ENCODE measurements at regions not wholly inside any gene's neighbourhood (a gene's known extent, or its start where the extent isn't known, plus 50 kb on each side); places are given as distances from the start of the nearest gene placed in this dataset.

DNA sequence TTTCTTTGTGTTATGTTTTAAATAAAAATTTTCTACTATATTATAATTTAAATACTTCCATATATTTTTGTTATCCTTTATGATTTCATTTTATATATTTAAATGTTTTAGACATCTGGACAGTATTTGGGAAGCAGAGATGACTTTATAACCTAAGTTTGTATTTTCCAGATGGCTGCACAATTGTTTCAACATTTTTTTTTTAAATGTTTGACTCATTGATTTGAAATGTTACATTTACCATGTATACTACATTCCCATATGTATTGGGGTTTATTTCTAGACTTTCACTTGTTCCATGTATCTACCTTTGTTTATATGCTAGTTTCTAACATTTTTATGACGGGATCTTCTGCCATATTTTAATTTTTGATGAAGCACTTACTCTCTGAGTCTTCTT lies 766.5 kb downstream of the METTL15 start:
- Mint-ChIP-seq H3K4me3 (no peak overlapping the region), H3K4me1 (ENCODE audit: low read depth) (no peaks in the 10 kb centered on the region), H3K36me3 (no peaks in the 10 kb centered on the region), H3K9me3 (peaks cover 7% of the 10 kb centered on the region), H3K27me3 (no peaks in the 10 kb centered on the region), H3K27ac (no peak overlapping the region)
- ChIA-PET CTCF (no interaction called here), POLR2A (no interaction called here)
- intact Hi-C loops (cut with micrococcal nuclease): no loop called here
- DNase-seq: no peak

DNA sequence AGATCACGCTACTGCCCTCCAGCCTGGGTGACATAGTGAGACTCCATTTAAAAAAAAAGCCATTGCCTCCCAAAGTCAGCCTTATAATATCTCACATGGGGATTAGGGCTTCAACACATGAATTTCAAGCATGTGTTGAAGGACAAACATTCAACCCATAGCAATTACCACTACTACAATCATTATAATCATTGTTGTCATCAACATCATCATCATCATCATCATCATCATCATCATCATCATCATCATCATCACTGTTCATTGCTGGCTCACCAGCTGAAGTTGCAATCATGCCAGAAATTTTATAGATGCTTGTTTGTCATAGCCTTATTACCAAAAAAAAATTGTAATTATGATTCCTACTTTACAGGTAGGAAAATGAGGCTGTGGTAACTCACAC lies 762.9 kb downstream of the METTL15 start:
- H3K9me3 Mint-ChIP-seq: peaks cover 12% of the 10 kb centered on the region
- DNase-seq: no peak
- no peaks in the 10 kb centered on the region for H3K27me3 Mint-ChIP-seq
- no peaks in the 10 kb centered on the region for H3K4me1 Mint-ChIP-seq (ENCODE audit: low read depth)
- CTCF ChIA-PET: no interaction called here
- H3K27ac Mint-ChIP-seq: no peak overlapping the region
- no peaks in the 10 kb centered on the region for H3K36me3 Mint-ChIP-seq
- intact Hi-C loops (cut with micrococcal nuclease): no loop called here
- POLR2A ChIA-PET: no interaction called here
- H3K4me3 Mint-ChIP-seq: no peak overlapping the region

DNA sequence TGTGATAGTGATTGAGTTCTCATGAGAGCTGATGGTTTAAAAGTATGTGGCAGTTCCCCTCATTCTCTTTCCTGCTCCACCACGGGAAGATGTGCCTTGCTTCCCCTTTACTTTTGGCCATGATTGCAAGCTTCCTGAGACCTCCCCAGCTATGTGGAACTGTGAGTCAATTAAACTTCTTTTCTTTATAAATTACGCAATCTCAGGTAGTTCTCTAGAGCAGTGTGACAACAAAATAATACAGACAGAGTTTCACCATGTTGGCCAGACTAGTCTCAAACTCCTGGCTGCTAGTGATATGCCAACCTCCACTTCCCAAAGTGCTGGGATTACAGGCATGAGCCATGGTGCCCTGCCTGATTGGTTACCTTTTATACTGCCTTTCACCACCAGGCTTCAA lies 755.2 kb downstream of the METTL15 start:
- no peaks in the 10 kb centered on the region for H3K4me1 Mint-ChIP-seq (ENCODE audit: low read depth)
- H3K36me3 Mint-ChIP-seq: no peaks in the 10 kb centered on the region
- no peak for DNase-seq
- no peak overlapping the region for H3K4me3 Mint-ChIP-seq
- no peak overlapping the region for H3K27ac Mint-ChIP-seq
- ChIA-PET CTCF (no interaction called here), POLR2A (no interaction called here)
- H3K27me3 Mint-ChIP-seq: no peaks in the 10 kb centered on the region
- peaks cover 19% of the 10 kb centered on the region for H3K9me3 Mint-ChIP-seq
- intact Hi-C loops (cut with micrococcal nuclease): no loop called here

DNA sequence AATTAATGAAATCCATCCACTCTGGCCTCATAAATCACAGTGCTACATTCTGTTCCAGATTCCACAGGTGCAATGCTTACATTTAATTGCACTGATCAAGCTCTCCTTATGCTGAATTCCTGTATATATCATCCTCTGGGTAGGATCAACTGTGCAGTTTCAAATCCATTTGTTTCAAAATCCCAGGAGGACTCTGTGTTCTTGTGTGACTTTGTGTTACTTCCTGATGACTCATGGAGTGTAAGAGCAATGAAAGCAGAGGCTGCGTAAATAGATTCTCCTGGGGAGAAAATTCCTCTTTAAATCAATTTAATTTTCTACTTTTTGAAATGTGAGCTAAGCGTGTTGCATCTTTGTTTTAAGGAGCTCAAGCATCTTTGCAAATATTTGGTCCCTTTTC lies 752.7 kb downstream of the METTL15 start:
- intact Hi-C loops (cut with micrococcal nuclease): no loop called here
- CTCF ChIA-PET: no interaction called here
- Mint-ChIP-seq H3K27me3 (no peaks in the 10 kb centered on the region), H3K9me3 (peaks cover 25% of the 10 kb centered on the region), H3K4me3 (no peak overlapping the region), H3K36me3 (no peaks in the 10 kb centered on the region), H3K27ac (no peak overlapping the region), H3K4me1 (ENCODE audit: low read depth) (no peaks in the 10 kb centered on the region)
- DNase-seq: no peak
- POLR2A ChIA-PET: no interaction called here

DNA sequence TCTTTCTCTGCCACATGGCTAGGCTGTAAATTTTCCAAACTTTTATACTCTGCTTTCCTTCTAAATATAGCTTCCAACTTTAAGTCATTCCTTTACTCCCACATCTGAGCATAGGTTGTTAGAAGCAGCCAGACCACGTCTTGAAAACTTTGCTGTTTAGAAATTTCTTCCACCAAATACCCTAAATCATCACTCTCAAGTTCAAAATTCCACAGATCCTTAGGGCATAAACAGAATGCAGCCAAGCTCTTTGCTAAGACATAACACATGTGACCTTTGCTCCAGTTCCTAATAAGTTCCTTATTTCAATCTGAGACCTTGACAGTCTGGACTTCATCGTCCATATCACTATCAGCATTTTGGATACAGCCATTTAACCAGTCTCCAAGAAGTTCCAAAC lies 749.9 kb downstream of the METTL15 start:
- intact Hi-C loops (cut with micrococcal nuclease): no loop called here

DNA sequence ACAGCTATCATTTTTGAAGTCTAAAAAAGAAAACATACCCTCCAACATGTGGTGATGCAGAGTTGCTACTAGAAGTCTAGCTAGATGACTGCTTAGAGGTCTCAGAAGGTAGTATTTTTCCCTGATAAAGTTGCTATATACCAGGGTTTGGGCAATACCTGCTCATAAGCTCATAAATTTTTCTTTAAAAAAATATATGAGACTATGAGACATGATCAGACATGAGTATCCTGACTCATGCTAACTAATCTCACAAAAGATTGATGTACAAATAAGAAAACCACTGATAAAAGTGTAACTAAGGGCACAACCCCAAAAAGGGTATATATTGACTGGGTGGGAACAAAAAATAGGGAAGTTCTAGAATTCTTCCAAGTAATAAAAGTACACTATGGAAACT lies 740.9 kb downstream of the METTL15 start:
- intact Hi-C loops (cut with micrococcal nuclease): no loop called here
- H3K9me3 Mint-ChIP-seq: peaks cover 7% of the 10 kb centered on the region

More for the DNA sequence above, 749.9 kb downstream of the METTL15 start:
- H3K4me3 Mint-ChIP-seq: no peak overlapping the region
- H3K9me3 Mint-ChIP-seq: peaks cover 27% of the 10 kb centered on the region
- H3K4me1 Mint-ChIP-seq (ENCODE audit: low read depth): no peaks in the 10 kb centered on the region
- CTCF ChIA-PET: no interaction called here
- H3K36me3 Mint-ChIP-seq: no peaks in the 10 kb centered on the region
- H3K27ac Mint-ChIP-seq: no peak overlapping the region
- no peaks in the 10 kb centered on the region for H3K27me3 Mint-ChIP-seq
- no peak for DNase-seq
- POLR2A ChIA-PET: no interaction called here

DNA sequence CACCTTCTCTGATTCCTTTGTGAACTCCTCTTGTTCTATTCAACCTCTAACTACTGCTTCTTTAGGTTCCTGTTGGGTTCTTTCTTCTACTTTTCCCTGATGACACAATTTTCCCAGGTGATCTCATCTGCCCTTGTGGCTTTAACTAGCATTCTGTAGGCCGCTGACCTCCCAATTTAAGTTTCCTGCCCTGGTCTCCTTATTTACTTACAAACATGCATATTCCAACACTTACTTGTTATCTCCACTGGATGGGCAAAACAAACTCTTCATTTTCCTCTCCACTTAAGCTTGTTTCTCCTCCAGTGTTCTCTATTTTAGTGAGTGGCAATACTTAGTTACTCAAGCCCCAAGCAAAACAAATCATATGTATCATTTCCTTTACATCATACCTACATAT lies 734.5 kb downstream of the METTL15 start:
- ChIA-PET CTCF (no interaction called here), POLR2A (no interaction called here)
- H3K4me1 Mint-ChIP-seq (ENCODE audit: low read depth): no peaks in the 10 kb centered on the region
- H3K27ac Mint-ChIP-seq: no peak overlapping the region
- no peaks in the 10 kb centered on the region for H3K36me3 Mint-ChIP-seq
- peaks cover 4% of the 10 kb centered on the region for H3K9me3 Mint-ChIP-seq
- no peak for DNase-seq
- intact Hi-C loops (cut with micrococcal nuclease): no loop called here
- no peaks in the 10 kb centered on the region for H3K27me3 Mint-ChIP-seq
- H3K4me3 Mint-ChIP-seq: no peak overlapping the region

More for the DNA sequence above, 740.9 kb downstream of the METTL15 start:
- ChIA-PET CTCF (no interaction called here), POLR2A (no interaction called here)
- H3K4me3 Mint-ChIP-seq: no peak overlapping the region
- DNase-seq: no peak
- H3K27me3 Mint-ChIP-seq: no peaks in the 10 kb centered on the region
- no peak overlapping the region for H3K27ac Mint-ChIP-seq
- no peaks in the 10 kb centered on the region for H3K4me1 Mint-ChIP-seq (ENCODE audit: low read depth)
- no peaks in the 10 kb centered on the region for H3K36me3 Mint-ChIP-seq

DNA sequence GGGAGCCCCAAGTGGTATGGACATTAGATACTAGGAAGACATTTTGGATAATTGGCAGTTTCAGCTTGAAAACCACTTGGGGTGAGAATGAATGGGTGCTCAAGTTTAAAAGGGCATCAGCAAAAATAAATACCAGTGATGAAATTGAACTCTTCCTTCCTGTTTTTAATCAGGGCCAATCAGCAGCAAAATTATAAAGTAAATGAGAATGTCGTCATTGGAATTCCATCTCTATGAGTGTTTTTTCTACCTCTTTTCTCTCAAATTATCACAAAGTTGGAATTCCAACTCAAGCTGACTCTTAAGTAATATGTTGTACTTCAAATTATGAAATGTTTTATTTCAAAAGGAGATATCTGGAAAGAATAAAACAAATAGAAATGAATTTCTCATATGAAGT lies 730.6 kb downstream of the METTL15 start:
- DNase-seq: no peak
- Mint-ChIP-seq H3K27ac (no peak overlapping the region), H3K9me3 (peaks cover 2% of the 10 kb centered on the region), H3K4me1 (ENCODE audit: low read depth) (no peaks in the 10 kb centered on the region), H3K27me3 (no peaks in the 10 kb centered on the region), H3K4me3 (no peak overlapping the region), H3K36me3 (no peaks in the 10 kb centered on the region)
- intact Hi-C loops (cut with micrococcal nuclease): no loop called here
- ChIA-PET CTCF (no interaction called here), POLR2A (no interaction called here)

DNA sequence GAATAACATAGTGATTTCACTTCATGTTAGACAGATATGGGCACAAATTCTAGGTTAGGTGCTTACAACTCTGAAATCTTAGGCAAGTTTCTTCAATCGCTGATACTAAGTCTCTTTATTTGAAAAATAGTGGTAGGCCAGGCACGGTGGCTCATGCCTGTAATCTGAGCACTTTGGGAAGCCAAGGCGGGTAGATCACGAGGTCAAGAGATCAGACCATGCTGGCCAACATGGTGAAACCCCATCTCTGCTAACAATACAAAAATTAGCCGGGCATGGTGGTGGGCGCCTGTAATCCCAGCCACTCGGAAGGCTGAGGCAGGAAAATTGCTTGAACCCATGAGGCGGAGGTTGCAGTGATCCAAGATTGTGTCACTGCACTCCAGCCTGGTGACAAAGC lies 729.4 kb downstream of the METTL15 start:
- peaks cover 4% of the 10 kb centered on the region for H3K9me3 Mint-ChIP-seq
- H3K27me3 Mint-ChIP-seq: no peaks in the 10 kb centered on the region
- intact Hi-C loops (cut with micrococcal nuclease): no loop called here
- H3K4me3 Mint-ChIP-seq: no peak overlapping the region
- ChIA-PET CTCF (no interaction called here), POLR2A (no interaction called here)
- H3K4me1 Mint-ChIP-seq (ENCODE audit: low read depth): no peaks in the 10 kb centered on the region
- no peak for DNase-seq
- no peaks in the 10 kb centered on the region for H3K36me3 Mint-ChIP-seq
- no peak overlapping the region for H3K27ac Mint-ChIP-seq

DNA sequence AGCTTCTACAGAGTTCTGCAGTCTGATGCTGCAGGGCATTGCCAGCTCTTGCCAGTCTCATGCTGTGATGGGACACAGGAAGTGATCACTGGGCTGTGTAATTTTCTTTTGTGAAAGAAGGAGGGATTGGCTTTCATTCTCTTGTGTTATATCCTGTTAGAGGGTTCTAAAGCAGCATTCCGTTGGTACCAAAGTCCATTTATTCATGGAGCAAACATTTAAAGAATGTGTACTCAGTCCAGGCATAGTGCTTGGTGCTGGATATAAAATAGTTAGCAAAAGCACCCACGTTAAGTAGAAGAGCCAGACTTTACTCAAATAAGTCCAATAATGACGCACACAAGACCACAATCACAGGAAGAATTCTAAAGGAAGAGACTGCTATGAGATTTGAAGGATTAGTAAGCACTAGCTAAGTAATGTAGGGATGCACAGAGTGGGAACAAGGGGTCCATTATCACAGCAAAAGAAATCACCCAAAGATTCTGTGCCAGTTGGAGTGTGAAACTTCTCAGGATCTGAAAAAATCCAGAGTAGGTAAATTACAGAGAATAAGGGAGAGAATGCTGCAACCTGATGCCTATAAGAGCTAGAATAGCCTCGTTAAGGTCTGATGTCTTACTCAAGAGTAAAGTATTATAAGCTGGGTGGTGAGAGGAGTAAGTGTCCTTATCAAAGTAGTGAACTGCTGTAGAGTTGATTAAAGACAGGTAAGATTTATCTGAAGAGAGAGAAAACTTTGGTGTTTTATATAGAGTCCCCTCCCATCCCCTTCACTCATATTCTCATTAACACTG lies 728.3 kb downstream of the METTL15 start:
- no peaks in the 10 kb centered on the region for H3K36me3 Mint-ChIP-seq
- intact Hi-C loops (cut with micrococcal nuclease): no loop called here
- H3K9me3 Mint-ChIP-seq: peaks cover 4% of the 10 kb centered on the region
- ChIA-PET POLR2A (no interaction called here), CTCF (no interaction called here)
- H3K27ac Mint-ChIP-seq: no peak overlapping the region
- H3K4me3 Mint-ChIP-seq: no peak overlapping the region
- no peak for DNase-seq
- no peaks in the 10 kb centered on the region for H3K4me1 Mint-ChIP-seq (ENCODE audit: low read depth)
- no peaks in the 10 kb centered on the region for H3K27me3 Mint-ChIP-seq

DNA sequence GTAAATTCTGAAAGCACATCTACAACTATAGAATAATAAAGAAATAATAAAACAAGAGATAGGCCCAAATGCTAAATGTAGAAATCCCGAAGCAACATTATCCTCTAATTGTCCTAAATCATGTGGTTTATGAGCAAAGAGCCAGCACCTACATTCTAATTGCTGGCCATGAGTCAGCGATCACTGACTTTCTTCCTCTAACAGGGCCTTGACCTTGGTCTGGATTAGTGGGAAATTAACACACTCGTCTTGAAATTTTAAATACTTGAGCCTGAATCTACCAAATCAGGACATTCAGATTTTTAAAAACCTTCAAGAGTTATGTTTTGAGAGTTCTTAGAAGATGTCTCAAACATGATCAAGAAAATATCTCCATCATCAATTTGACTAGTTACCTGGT lies 727.6 kb downstream of the METTL15 start:
- no peaks in the 10 kb centered on the region for H3K27me3 Mint-ChIP-seq
- POLR2A ChIA-PET: no interaction called here
- H3K4me3 Mint-ChIP-seq: no peak overlapping the region
- H3K4me1 Mint-ChIP-seq (ENCODE audit: low read depth): no peaks in the 10 kb centered on the region
- no peak overlapping the region for H3K27ac Mint-ChIP-seq
- peaks cover 4% of the 10 kb centered on the region for H3K9me3 Mint-ChIP-seq
- CTCF ChIA-PET: no interaction called here
- H3K36me3 Mint-ChIP-seq: no peaks in the 10 kb centered on the region
- DNase-seq: no peak
- intact Hi-C loops (cut with micrococcal nuclease): no loop called here

DNA sequence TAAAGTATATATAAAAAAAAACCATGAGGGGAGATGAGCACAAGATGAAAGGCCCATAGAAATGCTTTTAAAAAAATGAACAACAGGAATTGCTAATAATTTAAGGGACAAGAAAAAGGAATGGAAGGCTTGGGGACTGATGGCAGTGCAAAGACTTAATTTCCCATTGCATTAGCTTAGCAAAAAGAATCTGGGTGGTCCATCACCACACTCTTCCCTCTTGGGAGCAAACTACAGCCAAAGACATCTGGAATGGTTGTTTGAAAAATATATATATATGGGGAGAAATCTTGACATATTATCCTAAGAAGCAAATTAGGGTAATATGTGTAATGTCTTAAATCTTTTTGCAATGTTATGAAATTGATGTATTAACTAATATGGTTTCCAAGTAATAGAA lies 727.1 kb downstream of the METTL15 start:
- ChIA-PET CTCF (no interaction called here), POLR2A (no interaction called here)
- Mint-ChIP-seq H3K27ac (no peak overlapping the region), H3K27me3 (no peaks in the 10 kb centered on the region), H3K9me3 (peaks cover 2% of the 10 kb centered on the region), H3K4me1 (ENCODE audit: low read depth) (no peaks in the 10 kb centered on the region), H3K4me3 (no peak overlapping the region), H3K36me3 (no peaks in the 10 kb centered on the region)
- intact Hi-C loops (cut with micrococcal nuclease): no loop called here
- no peak for DNase-seq

DNA sequence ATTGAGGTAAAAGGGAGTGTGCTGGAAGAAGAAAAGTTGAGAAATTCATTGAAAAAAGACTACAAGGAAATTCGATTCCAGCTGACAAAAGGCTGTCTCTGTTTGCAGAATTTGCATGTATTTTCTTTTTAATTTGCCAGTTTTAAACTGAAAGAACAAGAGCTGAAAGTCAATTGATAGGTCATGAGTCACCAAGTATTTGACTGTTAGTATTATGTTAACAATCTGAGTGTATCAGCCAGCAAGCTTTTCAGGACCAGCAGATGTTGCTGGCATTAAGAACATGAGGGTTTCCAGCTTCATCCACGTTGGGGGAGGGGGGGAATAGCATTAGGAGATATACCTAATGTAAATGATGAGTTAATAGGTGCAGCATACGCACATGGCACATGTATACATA lies 726.7 kb downstream of the METTL15 start:
- no peak overlapping the region for H3K27ac Mint-ChIP-seq
- ChIA-PET POLR2A (no interaction called here), CTCF (no interaction called here)
- no peak for DNase-seq
- intact Hi-C loops (cut with micrococcal nuclease): no loop called here
- H3K27me3 Mint-ChIP-seq: no peaks in the 10 kb centered on the region
- H3K4me3 Mint-ChIP-seq: no peak overlapping the region
- H3K36me3 Mint-ChIP-seq: no peaks in the 10 kb centered on the region
- H3K4me1 Mint-ChIP-seq (ENCODE audit: low read depth): no peaks in the 10 kb centered on the region
- peaks cover 2% of the 10 kb centered on the region for H3K9me3 Mint-ChIP-seq
